Stimulated activated CD4-positive, alpha-beta T cell treated with anti-CD3 and anti-CD28 coated beads, Interleukin-4, amount 100 ng/mL, for 1 hour (primary cell): ENCODE measurements at regions not wholly inside any gene's neighbourhood (a gene's known extent, or its start where the extent isn't known, plus 50 kb on each side); places are given as distances from the start of the nearest gene placed in this dataset.
"Not testable (repeated sequence)": the region's sequence is repeated elsewhere in the genome, so short reads cannot be mapped to it uniquely, and the experiment has no call there.

Experiments used
- DNase-seq: peaks from one replicate; pipeline ENCODE4 v3.0.0-alpha.2; 2020

- no peak for DNase-seq
Observed at GRCh38 chr7:89773611-89774010, 380.7 kb upstream of the STEAP1 start.

DNA sequence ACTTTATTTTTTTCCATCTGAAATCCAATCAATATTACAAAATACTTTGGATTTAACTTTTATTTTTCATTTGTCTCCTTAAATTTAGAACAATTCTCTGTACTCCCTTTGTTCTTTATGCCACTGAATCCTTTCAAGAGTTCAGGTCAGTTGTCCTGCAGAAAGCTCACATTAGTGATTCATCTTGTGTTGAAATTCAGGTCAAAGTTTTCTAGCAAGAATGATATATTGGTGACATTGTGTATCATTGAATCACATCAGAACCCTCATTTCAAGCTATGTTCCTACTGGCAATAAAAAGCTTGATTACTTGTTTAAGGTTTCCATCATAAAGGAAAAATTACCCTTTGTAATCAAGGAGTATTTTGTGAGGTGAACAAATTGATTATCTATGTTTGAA lies 378.8 kb upstream of the STEAP1 start:
- DNase-seq, result no peak

- no peak for DNase-seq
Observed at GRCh38 chr7:89776980-89777379, 377.3 kb upstream of the STEAP1 start.

DNA sequence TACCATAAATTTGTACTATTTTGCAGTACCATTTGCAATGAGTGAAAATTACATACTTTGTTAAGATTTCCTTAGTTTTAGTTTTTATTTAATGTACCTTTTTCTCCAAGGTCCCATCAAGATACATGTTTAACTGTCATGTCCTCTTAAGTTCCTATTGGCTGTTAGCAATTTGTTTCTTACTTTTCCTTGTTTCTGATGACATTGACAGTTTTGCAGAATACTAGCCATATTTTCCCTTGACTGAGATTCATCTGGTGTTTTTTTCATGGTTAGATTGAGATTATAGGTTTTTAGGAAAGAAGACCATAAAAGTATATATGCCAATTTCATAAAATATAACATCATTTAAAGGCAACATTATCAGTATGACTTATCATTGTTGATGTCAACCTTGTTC lies 376.8 kb upstream of the STEAP1 start:
- no peak for DNase-seq

DNA sequence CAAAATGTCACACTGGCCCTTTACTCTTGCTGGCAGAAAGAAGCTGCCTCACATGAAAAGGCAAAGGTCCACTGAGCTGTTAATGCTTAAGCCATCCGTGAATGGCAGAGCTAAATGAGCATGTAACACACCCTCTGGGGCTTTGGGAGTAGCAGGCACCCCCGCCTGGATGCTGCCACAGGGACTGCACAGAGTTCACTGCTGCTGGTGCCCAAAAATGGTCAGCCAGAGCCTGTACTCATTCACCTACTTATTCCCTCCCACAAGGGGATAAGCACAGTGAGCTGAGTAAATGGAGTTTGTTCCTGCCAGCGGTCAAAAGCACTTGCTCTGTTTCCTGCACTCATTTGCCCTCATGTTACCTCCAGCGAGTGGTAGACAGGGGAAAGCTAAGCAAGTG lies 374.0 kb upstream of the STEAP1 start:
- DNase-seq, result no peak

DNA sequence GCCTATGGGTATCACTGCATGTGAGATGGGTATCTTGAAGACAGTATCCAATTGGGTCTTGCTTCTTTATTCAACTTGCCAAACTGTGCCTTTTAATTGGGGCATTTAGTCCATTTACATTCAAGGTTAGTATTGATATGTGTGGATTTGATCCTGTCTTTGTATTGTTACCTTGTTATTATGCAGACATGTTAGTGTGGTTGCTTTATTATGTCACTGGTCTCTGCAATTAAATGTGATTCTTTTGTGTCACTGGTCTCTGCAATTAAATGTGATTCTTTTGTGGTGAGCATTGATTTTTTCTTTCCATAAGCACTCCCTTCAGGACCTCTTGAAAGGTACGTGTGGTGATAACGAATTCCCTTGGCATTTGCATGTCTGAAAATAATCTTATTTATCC lies 357.8 kb upstream of the STEAP1 start:
- DNase-seq, result no peak

DNA sequence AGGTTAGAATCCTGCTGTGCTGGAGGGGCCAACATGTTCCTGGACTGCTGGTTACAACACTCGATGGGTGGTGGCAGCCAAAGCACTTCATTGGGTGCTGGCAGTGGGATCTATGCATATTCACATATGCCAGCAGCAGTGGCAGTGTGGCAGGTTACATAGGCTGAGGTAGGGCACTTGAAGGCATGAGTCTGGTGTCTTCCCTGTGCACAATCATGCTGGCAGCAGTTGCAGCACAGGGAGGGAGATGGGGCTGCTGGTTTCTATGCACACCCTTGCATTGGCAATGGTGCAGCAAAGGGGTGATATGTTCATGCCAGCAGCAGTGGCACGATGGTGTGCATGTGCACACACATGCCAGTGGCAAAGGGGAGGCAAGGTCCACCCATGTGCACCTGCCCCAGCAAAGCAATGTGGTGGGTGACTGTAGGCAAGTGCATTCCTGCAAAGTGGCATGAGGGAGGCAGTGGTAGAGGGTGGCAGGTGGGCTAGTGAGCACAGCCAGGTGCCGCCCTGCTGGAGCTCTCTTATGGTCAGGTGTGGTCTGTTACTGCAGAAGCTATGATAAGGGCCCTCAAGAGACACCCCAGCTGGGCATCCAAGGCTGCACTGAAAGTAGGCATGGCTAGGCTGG lies 356.2 kb upstream of the STEAP1 start:
- no peak for DNase-seq

DNA sequence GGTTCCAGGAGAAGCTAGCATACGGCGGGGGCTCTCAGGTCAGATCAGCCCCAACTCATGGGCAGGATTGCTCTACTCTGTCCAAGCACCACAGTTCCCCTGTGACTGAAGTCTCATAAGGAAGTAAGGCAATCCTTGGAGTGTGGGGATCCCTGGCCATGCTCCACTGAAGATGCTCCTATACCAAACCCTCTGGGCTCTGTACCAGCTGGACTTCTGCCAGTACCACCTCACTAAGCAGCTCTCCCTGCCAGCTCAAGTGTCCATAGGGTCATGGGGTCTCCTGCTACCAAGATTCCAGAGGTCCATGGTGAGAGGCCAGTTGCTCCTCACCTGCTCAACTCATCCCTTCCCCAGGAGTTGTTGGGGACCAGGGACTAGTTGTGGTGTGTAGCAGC lies 355.7 kb upstream of the STEAP1 start:
- no peak for DNase-seq

DNA sequence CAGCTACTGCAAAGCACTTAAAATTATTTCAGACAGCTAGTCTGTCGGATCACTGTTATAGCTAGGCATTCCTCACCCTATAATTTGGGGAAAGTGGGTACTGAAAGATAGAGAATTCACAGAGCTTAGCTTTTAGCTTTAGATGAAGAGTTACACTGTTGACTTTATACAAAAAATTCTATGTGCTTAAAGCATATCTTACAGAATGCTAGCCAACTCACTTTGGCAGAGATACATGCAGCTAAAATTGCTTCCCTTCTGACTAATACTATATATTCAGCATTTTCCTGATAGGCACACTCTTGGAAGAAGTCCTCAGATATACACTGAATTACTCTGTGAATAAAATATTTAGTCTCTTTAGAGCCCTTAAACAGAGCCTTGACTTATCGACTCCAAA lies 353.5 kb upstream of the STEAP1 start:
- no peak for DNase-seq

- no peak for DNase-seq
Observed at GRCh38 chr7:89809291-89809690, 345.0 kb upstream of the STEAP1 start.

DNA sequence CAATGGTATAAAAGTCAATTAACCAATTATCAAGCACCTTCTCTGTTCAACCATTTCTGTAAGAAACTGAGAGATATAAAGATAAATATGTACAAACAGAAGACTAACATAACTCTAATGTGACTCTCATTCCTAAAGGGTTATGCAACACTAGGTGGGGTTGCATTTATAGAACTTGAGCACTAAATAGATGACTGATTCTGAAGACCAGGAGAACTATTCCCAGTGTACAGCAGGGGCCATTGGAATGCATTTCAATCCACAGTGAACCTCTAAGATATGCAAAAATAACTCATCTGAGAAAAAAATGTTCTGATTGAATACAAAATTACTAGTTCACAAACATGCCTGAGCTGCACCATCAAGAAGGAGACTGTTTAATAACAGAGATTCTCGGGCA lies 341.2 kb upstream of the STEAP1 start:
- DNase-seq, result no peak

DNA sequence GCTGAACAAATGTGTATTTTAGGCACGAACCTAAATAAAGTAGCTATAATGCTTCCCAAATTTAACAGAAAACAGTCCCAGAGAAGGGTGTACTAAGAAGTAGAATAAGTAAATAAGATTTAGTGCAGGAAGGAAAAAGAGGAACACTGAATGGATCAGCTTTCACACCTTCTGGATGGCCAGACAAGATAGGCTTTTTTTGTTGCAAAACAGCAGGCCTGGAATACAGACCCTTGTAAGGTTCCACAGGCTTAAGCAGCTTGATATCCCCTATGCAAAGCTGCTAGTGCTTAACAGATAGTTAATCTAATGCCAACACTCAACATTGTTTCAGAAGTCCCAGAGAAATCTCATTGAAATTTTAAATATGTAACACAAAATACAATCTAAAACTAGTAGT lies 328.1 kb upstream of the STEAP1 start:
- no peak for DNase-seq

DNA sequence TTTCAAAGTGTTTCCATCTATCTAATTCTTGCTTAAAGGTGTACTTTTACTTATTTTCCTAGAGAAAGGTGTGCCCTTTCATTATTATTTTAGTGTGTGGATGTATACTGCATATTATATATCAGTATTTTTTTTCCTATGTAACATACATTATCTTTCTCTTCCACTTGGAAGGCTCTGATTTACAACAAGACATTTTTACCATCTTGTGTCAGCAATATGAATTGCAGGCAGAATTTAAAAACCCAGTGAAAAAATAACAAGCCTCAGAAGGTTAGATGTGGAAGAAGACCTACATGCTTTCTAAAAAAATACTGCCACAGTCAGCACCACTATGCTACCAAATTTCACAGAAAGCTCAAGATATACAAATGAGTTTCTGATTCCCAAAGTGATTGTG lies 327.7 kb upstream of the STEAP1 start:
- no peak for DNase-seq

DNA sequence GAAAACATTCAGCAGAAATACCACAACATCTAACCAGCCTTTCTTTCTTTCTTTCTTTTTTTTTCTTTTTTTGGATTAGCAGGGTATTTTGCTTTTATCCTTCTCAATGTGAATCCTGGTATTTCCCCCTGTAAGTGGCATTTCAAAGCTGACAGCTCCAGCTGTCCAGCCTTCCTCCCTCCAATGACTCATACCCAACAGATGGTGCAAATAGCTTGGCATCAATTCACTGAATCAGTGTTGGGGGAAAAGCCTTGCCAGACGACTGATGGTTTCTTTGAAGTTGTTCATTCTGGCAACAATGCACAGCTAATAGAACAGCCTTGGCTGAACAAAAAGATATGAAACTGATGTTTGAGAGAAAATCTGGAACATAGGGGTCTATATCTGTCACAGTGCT lies 316.8 kb upstream of the STEAP1 start:
- DNase-seq, result no peak

- no peak for DNase-seq
Observed at GRCh38 chr7:89839329-89839728, 314.9 kb upstream of the STEAP1 start.

DNA sequence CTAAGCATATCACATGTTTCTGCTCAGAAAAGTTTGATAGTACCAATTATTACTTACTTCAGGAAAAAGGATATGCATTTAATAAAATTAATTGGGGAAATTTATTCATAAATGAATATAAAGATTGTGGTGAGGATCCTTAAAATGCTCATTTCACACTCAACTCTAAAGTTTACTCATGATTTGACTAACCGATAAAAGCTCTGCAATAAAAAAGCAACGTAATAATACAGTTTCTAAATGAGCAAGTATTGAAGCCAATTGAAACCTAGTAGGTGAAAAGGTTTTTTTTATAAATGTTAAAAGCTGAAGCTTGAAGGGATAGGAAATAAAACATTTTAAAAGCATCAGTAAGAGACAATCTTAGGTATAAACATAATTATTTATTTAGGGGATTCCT lies 308.3 kb upstream of the STEAP1 start:
- no peak for DNase-seq

DNA sequence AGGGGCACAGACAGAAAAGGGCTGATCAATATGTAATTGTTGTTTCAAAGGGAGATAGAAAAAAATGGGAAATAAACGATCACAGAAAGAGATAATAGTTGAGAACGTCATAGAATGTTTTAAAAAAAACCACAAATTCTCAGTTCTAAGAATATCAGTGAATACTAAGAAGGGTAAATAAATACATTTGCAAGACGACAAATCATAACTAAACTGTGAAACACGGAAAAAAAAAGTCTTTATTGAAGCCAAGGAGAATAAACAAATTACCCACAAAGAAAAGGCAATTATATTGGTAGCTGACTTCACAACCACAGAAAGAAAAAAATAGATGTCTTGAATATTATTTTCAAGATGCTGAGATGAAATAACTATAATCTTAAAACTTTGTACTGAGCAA lies 305.2 kb upstream of the STEAP1 start:
- no peak for DNase-seq

- not testable (repeated sequence) for DNase-seq
Observed at GRCh38 chr7:89857053-89857452, 297.2 kb upstream of the STEAP1 start.

DNA sequence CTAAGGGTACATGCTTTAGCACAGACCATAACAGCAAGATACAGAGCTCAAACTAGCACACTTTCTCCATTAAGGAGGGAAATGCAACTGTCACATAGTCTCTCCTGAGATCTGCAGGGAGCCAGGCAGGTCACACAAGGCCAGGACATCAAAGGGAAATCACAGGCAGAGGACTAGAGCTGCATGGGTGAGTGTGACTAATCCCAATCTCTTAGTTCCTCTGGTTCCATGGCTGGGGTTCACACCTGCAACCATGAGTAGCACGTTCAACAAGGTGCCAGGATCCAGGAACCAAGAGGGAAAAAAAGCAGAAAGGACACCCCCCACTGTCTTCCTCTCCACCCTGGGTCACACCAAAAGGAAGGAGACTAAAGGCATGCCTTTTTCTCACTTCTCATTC lies 296.5 kb upstream of the STEAP1 start:
- DNase-seq, result no peak

DNA sequence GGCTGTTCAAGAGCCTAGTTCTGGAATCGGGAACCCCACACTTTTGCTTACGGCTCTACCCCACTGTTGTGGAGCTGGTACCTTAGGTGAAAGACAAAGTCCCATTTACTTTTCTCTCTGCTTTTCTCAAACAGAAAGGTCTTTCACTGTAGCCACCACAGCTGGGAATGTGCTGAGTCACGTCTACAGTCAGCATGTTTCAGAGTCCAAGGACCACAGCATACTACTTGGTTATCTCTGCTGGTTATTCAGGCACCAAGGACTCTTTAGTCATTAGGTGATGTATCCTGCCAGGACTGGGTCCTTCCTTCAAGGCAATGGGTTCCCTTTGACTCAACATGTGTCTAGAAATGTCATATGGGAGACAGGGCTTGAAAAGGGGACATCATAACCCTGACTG lies 266.8 kb upstream of the STEAP1 start:
- DNase-seq, result no peak

DNA sequence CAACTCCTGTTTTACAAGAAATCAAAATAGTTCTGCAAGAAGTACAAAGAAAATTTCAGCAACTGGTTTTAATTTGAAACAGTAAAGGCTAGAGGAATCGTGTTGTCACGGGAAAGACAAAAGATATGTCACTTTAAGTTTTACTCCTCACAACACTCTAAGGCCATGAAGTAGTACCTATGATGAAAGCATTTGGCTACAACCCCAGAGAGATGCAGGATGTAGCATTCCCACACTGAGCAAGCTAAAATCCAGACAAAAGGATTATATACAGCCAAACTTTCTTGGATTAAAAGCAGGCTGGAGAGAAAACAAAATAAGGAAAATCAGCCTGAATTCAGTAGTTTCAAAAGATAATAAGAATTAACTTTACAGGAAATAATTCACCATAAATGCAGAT lies 245.5 kb upstream of the STEAP1 start:
- DNase-seq, result no peak

DNA sequence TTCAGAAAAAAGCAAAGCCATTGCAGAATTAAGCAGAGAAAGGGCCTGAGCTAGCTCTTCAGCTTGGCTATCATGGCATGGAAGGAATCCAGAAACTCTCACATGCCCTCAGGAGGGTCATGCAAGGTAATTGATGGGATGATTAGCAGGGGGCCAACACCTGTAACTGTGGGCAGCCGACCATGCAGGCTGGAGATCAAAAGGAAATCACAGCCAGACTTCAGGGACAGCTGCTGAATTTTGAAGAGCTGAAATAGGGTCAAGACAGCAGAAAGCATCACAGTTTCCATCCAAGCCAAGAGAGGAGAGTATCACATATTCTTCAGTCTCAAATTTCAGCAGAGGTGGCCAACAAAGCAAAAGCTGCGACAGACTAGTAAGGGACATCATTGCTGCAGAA lies 239.6 kb upstream of the STEAP1 start:
- no peak for DNase-seq

GRCh38 chr7:89926194-89926593 lies 228.1 kb upstream of the STEAP1 start:
- DNase-seq, result no peak

DNA sequence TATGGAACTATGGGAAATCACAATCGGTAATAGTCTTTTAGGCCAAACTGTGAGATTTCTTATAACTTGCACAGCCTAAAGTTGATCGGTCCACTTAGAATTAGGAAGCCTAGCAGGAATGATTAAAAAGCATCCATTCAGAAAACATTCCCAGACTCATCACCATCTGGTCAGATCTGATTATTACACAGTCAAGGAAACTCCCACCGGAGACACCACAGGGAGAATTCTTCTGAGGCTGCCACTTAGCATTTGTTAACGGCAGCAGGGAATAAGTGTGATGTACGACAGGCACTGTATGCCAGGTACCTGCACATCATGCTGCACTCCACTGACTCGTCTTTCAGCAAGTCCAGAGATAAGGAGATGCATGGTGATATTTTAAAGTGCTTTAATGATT lies 227.6 kb upstream of the STEAP1 start:
- no peak for DNase-seq

GRCh38 chr7:89927762-89928161 lies 226.5 kb upstream of the STEAP1 start:
- DNase-seq, result no peak

- DNase-seq, result no peak
Observed at GRCh38 chr7:89928451-89928850, 225.8 kb upstream of the STEAP1 start.
